Thoracic aorta (tissue), 2 donors: ENCODE measurements at regions not wholly inside any gene's neighbourhood (a gene's known extent, or its start where the extent isn't known, plus 50 kb on each side); places are given as distances from the start of the nearest gene placed in this dataset.

Experiments used
- ATAC-seq: fragments of 150-250 bp; one replicate; pipeline ENCODE4 v1.8.0; 2017; ENCODE audit warnings: low read depth; ENCODE audit not compliant: insufficient number of reproducible peaks, low FRiP score
- DNase-seq: peaks from one replicate; pipeline ENCODE4 v3.0.0-alpha.2; 2020; ENCODE audit warnings: low spot score
- H3K27ac ChIP-seq, 2 donors: fragments of 200-600 bp; sonication (generic); 1 replicate in 1 of 2; 2 replicates in 1 of 2; pipeline ENCODE4 v1.5.1; 2016; ENCODE audit warnings: mild to moderate bottlenecking in 2 of 2, moderate library complexity in 2 of 2
- H3K27me3 ChIP-seq: fragments of 200-600 bp; sonication (generic); replicated peaks from 2 replicates; pipeline ENCODE4 v1.6.0; 2016; ENCODE audit warnings: mild to moderate bottlenecking; ENCODE audit not compliant: insufficient read depth
- H3K36me3 ChIP-seq: fragments of 200-600 bp; sonication (generic); one replicate; pipeline ENCODE4 v1.5.1; 2016
- H3K4me1 ChIP-seq, 2 donors: fragments of 200-600 bp; sonication (generic); 1 replicate in 1 of 2; 2 replicates in 1 of 2; pipeline versions ENCODE4 v1.5.1 to v1.6.0; 2016; ENCODE audit warnings: low read depth in 2 of 2, mild to moderate bottlenecking in 1 of 2; ENCODE audit not compliant: control insufficient read depth in 1 of 2
- H3K4me3 ChIP-seq: fragments of 200-600 bp; sonication (generic); 2 replicates; pipeline ENCODE4 v1.5.1; 2016; ENCODE audit warnings: mild to moderate bottlenecking
- H3K9me3 ChIP-seq: fragments of 200-600 bp; sonication (generic); 2 replicates; pipeline ENCODE4 v1.5.1; 2016
- CTCF ChIP-seq: fragments of 200-600 bp; sonication (generic); IDR thresholded peaks from one replicate; pipeline ENCODE4 v1.5.1; 2019; ENCODE audit warnings: antibody characterized with exemption

DNA sequence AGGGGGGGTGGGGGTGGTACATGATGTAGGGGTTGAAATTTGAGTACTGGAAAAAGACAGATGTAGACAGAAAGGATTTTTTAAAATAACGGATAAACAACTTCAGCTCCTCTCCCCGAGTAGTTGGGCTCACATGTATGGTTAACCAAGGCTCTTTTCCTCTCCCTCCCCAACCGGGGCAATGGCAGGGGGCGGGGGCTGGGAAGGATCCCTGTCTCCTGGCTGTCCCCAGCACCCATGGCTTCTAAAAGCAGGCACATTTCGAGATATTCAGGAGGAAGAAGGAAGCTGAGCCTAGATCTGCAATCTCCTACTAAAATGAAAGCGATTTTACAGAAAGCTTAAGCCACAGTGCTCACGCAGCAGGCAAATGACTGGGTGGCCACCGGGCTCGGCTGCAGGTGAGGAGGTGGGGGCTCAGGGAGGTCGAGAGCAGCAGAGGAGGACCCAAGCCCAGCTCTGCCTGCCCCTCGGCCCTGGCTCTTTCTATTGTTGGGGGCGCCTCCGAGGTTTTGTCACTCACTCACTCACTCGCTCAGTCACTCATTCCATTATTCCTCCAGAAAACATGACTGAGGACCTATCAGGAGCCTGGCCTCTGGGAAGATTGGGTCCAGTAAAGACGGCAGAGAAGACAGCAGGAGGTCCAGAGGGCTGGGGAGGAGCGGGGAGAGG, 573.3 kb downstream of the PTPRU start:
- H3K4me3 ChIP-seq: no peak overlapping the region
- ATAC-seq: no peak
- H3K27me3 ChIP-seq: no peaks in the 10 kb centered on the region
- TF ChIP-seq CTCF: no peak
- H3K9me3 ChIP-seq: no peaks in the 10 kb centered on the region
- no peaks in the 10 kb centered on the region for H3K4me1 ChIP-seq
- DNase-seq: no peak
- H3K36me3 ChIP-seq: no peaks in the 10 kb centered on the region
- no peak overlapping the region for H3K27ac ChIP-seq

DNA sequence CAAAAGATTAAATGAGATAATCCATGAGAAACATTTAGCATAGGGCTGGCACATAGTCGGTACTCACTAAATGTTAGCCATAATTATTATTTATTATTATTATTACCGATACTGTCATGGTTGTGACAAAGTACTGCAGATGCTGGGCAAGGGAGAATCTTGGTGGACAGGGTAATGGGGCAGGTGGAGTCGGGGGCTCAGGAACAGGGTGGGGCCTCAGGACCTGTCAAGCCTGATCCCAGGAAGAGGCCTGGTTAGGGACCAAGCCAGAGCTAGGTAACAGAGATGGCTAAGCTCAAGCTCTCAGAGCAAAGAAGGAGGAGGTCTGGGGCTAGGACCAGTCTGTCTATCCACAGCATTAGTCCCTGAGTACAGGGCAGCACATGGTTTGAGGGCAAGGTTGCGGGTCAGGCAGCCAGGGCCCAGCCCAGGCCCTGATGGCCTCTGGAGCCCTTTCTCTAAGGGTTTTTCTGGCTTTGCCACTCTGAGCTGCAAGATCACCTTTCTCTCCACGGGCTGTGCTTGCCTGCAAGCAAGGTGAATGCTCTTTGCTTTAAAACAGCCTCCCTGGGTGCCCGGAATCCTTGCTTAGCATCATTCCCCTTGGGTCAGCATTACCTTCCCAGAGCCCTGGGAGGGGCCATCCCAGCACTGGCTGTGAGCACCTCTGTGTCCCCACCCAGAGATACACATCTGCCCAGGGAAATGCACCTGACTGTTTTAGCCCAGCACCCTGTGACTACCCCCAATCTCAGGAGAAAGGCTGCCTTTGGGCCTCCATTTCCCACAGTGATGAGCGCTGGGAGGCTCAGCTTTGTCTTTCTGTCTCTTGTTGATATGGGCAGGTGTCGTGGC, 572.0 kb downstream of the PTPRU start:
- DNase-seq (no peak), ATAC-seq (no peak)
- H3K9me3 ChIP-seq: no peaks in the 10 kb centered on the region
- H3K4me3 ChIP-seq: no peak overlapping the region
- no peaks in the 10 kb centered on the region for H3K27me3 ChIP-seq
- no peaks in the 10 kb centered on the region for H3K36me3 ChIP-seq
- H3K27ac ChIP-seq: no peak overlapping the region
- no peaks in the 10 kb centered on the region for H3K4me1 ChIP-seq
- TF ChIP-seq CTCF: no peak

- H3K27me3 ChIP-seq: no peaks in the 10 kb centered on the region
Measured at GRCh38 chr1:29807689-29808088, 571.4 kb downstream of the PTPRU start.

DNA sequence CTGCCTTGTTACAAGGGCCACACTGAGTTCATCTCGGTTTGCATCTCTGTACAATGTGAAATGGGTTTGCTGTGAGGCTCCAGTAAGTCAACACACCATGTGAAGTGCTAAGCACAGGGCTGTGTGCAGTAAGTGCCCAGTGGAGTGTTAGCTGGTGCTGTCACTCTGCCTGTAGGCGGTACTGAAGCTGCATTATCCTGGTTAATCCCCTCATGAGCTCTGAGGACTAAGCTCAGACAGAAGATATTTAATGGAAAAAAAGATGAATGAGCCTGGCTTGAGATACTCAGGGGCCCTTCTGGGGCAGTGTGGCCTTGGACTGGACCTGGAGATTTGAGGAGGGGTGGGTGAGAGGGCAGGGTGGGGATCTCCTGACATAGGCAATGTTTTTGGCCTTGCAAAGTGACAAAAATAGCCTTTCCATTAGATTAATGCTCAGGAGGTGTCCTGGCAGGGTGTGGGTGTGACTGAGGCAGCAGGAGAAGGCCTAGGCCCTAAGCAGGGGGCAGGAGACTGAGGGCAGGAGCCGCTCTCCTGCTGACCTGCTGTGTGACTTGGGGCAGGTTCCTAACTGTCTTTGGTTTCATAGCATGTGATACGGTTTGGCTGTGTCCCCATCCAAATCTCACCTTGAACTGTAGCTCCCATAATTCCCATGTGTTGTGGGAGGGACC, 570.5 kb downstream of the PTPRU start:
- ATAC-seq (no peak), DNase-seq (no peak)
- Histone ChIP-seq H3K9me3 (no peaks in the 10 kb centered on the region), H3K36me3 (no peaks in the 10 kb centered on the region), H3K27ac (no peak overlapping the region), H3K27me3 (no peaks in the 10 kb centered on the region), H3K4me3 (no peak overlapping the region), H3K4me1 (no peaks in the 10 kb centered on the region)
- no peak for TF ChIP-seq CTCF

More at GRCh38 chr1:29807689-29808088, 571.4 kb downstream of the PTPRU start:
- DNase-seq (no peak), ATAC-seq (no peak)
- H3K36me3 ChIP-seq: no peaks in the 10 kb centered on the region
- H3K9me3 ChIP-seq: no peaks in the 10 kb centered on the region
- no peak for TF ChIP-seq CTCF
- H3K27ac ChIP-seq: no peak overlapping the region
- H3K4me1 ChIP-seq: no peaks in the 10 kb centered on the region
- no peak overlapping the region for H3K4me3 ChIP-seq

DNA sequence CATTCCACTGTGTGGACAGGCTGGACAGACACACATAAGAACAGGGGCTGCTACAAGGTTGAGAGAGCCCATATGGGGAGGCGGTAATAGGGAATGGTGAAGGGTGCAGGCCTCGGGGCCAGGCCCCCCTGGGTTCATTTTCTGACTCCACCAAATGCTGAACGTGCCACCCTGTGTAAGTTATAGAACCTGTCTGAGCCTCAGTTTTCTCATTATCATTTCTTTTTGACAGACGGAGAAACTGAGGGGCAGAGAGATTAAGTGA, 569.5 kb downstream of the PTPRU start:
- no peak overlapping the region for H3K27ac ChIP-seq
- no peaks in the 10 kb centered on the region for H3K9me3 ChIP-seq
- ATAC-seq (no peak), DNase-seq (no peak)
- no peaks in the 10 kb centered on the region for H3K27me3 ChIP-seq
- H3K4me3 ChIP-seq: no peak overlapping the region
- H3K4me1 ChIP-seq: no peaks in the 10 kb centered on the region
- H3K36me3 ChIP-seq: no peaks in the 10 kb centered on the region
- no peak for TF ChIP-seq CTCF
